Astrocyte of the cerebellum (primary cell): ENCODE measurements at regions not wholly inside any gene's neighbourhood (a gene's known extent, or its start where the extent isn't known, plus 50 kb on each side); places are given as distances from the start of the nearest gene placed in this dataset.

Experiments used
- DNase-seq: peaks from one replicate; pipeline ENCODE4 v3.0.0-alpha.2; 2011; ENCODE audit warnings: low read depth
- H3K4me3 ChIP-seq: 2 replicates; pipeline ENCODE4 v1.5.1; 2011; ENCODE audit warnings: mild to moderate bottlenecking, low read depth, low read length, moderate library complexity
- CTCF ChIP-seq: IDR thresholded peaks from 2 replicates; pipeline ENCODE4 v1.5.1; 2012; ENCODE audit warnings: low read length, low read depth, moderate library complexity, mild to moderate bottlenecking; ENCODE audit errors: missing control alignments
- in situ Hi-C: cut with HindIII; loops from 2 replicates; pipeline ENCODE4 v1.10.0; 2017; ENCODE audit warnings: low sequenced_read_pairs

- in situ Hi-C loops: no loop called here
Measured at GRCh38 chr1:59173721-59174120, 123.2 kb upstream of the FGGY start.

GRCh38 chr1:59176471-59176870 lies 120.4 kb upstream of the FGGY start:
- in situ Hi-C loops: no loop called here
- DNase-seq: no peak
- no peak for TF ChIP-seq CTCF

More at GRCh38 chr1:59173721-59174120, 123.2 kb upstream of the FGGY start:
- no peak for TF ChIP-seq CTCF
- H3K4me3 ChIP-seq: no peak overlapping the region
- DNase-seq: no peak

GRCh38 chr1:59177756-59178155 lies 119.1 kb upstream of the FGGY start:
- no peak for TF ChIP-seq CTCF
- in situ Hi-C loops: no loop called here
- no peak for DNase-seq
- no peak overlapping the region for H3K4me3 ChIP-seq

More at GRCh38 chr1:59176471-59176870, 120.4 kb upstream of the FGGY start:
- no peak overlapping the region for H3K4me3 ChIP-seq

- in situ Hi-C loops: no loop called here
- TF ChIP-seq CTCF: no peak
- H3K4me3 ChIP-seq: no peak overlapping the region
- DNase-seq: peak; percentile 56
Measured at GRCh38 chr1:59178339-59179187, 118.3 kb upstream of the FGGY start.

- no peak overlapping the region for H3K4me3 ChIP-seq
- DNase-seq: no peak
- no peak for TF ChIP-seq CTCF
- in situ Hi-C loops: no loop called here
Measured at GRCh38 chr1:59179673-59180072, 117.2 kb upstream of the FGGY start.

GRCh38 chr1:59180735-59181134 lies 116.2 kb upstream of the FGGY start:
- no peak overlapping the region for H3K4me3 ChIP-seq
- no peak for TF ChIP-seq CTCF
- DNase-seq: no peak
- in situ Hi-C loops: no loop called here
